ENCODE measurements at regions not wholly inside any gene's neighbourhood (a gene's known extent, or its start where the extent isn't known, plus 50 kb on each side); places are given as distances from the start of the nearest gene placed in this dataset.

GRCh38 chr16:86366481-86366880, 143.8 kb upstream of the FOXF1 start:
- Histone ChIP-seq H3K27ac (ENCODE audit: poor library complexity, severe bottlenecking) (no peak overlapping the region), H3K4me1 (ENCODE audit: insufficient read depth, poor library complexity, severe bottlenecking) (peaks cover 4% of the 10 kb centered on the region), H3K36me3 (ENCODE audit: low read depth) (no peaks in the 10 kb centered on the region), H3K27me3 (ENCODE audit: insufficient read depth, poor library complexity, severe bottlenecking) (peaks cover 34% of the 10 kb centered on the region), H3K4me3 (ENCODE audit: severe bottlenecking) (no peak overlapping the region), H3K9me3 (ENCODE audit: severe bottlenecking) (no peaks in the 10 kb centered on the region)
- no peak for DNase-seq (ENCODE audit: low spot score)
- TF ChIP-seq CTCF (IDR thresholded peaks at IDR 0.05; ENCODE audit: poor library complexity, severe bottlenecking) = no peak
- ATAC-seq (ENCODE audit: low read depth) = no peak

GRCh38 chr16:86367291-86368072, 142.8 kb upstream of the FOXF1 start:
- no peak overlapping the region for H3K4me3 ChIP-seq (ENCODE audit: severe bottlenecking)
- H3K4me1 ChIP-seq (ENCODE audit: insufficient read depth, poor library complexity, severe bottlenecking) = peaks cover 4% of the 10 kb centered on the region
- no peaks in the 10 kb centered on the region for H3K36me3 ChIP-seq (ENCODE audit: low read depth)
- H3K27ac ChIP-seq (ENCODE audit: poor library complexity, severe bottlenecking) = no peak overlapping the region
- peaks cover 29% of the 10 kb centered on the region for H3K27me3 ChIP-seq (ENCODE audit: insufficient read depth, poor library complexity, severe bottlenecking)
- no peak for TF ChIP-seq CTCF (IDR thresholded peaks at IDR 0.05; ENCODE audit: poor library complexity, severe bottlenecking)
- no peaks in the 10 kb centered on the region for H3K9me3 ChIP-seq (ENCODE audit: severe bottlenecking)
- DNase-seq (ENCODE audit: low spot score) (no peak), ATAC-seq (ENCODE audit: low read depth) (no peak)

- H3K27me3 ChIP-seq (ENCODE audit: insufficient read depth, poor library complexity, severe bottlenecking) = peaks cover 29% of the 10 kb centered on the region
- DNase-seq (ENCODE audit: low spot score) (no peak), ATAC-seq (ENCODE audit: low read depth) (no peak)
- no peak for TF ChIP-seq CTCF (IDR thresholded peaks at IDR 0.05; ENCODE audit: poor library complexity, severe bottlenecking)
- H3K27ac ChIP-seq (ENCODE audit: poor library complexity, severe bottlenecking) = no peak overlapping the region
- no peaks in the 10 kb centered on the region for H3K9me3 ChIP-seq (ENCODE audit: severe bottlenecking)
- H3K4me1 ChIP-seq (ENCODE audit: insufficient read depth, poor library complexity, severe bottlenecking) = peaks cover 2% of the 10 kb centered on the region
- no peaks in the 10 kb centered on the region for H3K36me3 ChIP-seq (ENCODE audit: low read depth)
- no peak overlapping the region for H3K4me3 ChIP-seq (ENCODE audit: severe bottlenecking)
Measured at GRCh38 chr16:86368261-86368660, 142.1 kb upstream of the FOXF1 start.

- DNase-seq (ENCODE audit: low spot score) (no peak), ATAC-seq (ENCODE audit: low read depth) (no peak)
- H3K27me3 ChIP-seq (ENCODE audit: insufficient read depth, poor library complexity, severe bottlenecking) = peaks cover 23% of the 10 kb centered on the region
- H3K27ac ChIP-seq (ENCODE audit: poor library complexity, severe bottlenecking) = no peak overlapping the region
- no peaks in the 10 kb centered on the region for H3K4me1 ChIP-seq (ENCODE audit: insufficient read depth, poor library complexity, severe bottlenecking)
- H3K36me3 ChIP-seq (ENCODE audit: low read depth) = no peaks in the 10 kb centered on the region
- TF ChIP-seq CTCF (IDR thresholded peaks at IDR 0.05; ENCODE audit: poor library complexity, severe bottlenecking) = no peak
- no peaks in the 10 kb centered on the region for H3K9me3 ChIP-seq (ENCODE audit: severe bottlenecking)
- H3K4me3 ChIP-seq (ENCODE audit: severe bottlenecking) = no peak overlapping the region
Measured at GRCh38 chr16:86370062-86370461, 140.3 kb upstream of the FOXF1 start.

GRCh38 chr16:86371083-86371803, 139.1 kb upstream of the FOXF1 start:
- Histone ChIP-seq H3K4me1 (ENCODE audit: insufficient read depth, poor library complexity, severe bottlenecking) (no peaks in the 10 kb centered on the region), H3K4me3 (ENCODE audit: severe bottlenecking) (no peak overlapping the region), H3K36me3 (ENCODE audit: low read depth) (no peaks in the 10 kb centered on the region), H3K27me3 (ENCODE audit: insufficient read depth, poor library complexity, severe bottlenecking) (peaks cover 17% of the 10 kb centered on the region), H3K9me3 (ENCODE audit: severe bottlenecking) (no peaks in the 10 kb centered on the region), H3K27ac (ENCODE audit: poor library complexity, severe bottlenecking) (no peak overlapping the region)
- TF ChIP-seq CTCF (IDR thresholded peaks at IDR 0.05; ENCODE audit: poor library complexity, severe bottlenecking) = no peak
- ATAC-seq (ENCODE audit: low read depth) (no peak), DNase-seq (ENCODE audit: low spot score) (no peak)
